HT-29 (cell line): ENCODE measurements at regions not wholly inside any gene's neighbourhood (a gene's known extent, or its start where the extent isn't known, plus 50 kb on each side); places are given as distances from the start of the nearest gene placed in this dataset.

Experiments
- DNase-seq: peaks from one replicate; pipeline ENCODE4 v3.0.0-alpha.2; 2015; ENCODE audit warnings: low spot score

GRCh38 chr16:87064731-87065445 lies 252.3 kb downstream of the C16orf95 start:
- no peak for DNase-seq

GRCh38 chr16:87065446-87066132 lies 251.6 kb downstream of the C16orf95 start:
- no peak for DNase-seq

- DNase-seq: no peak
Measured at GRCh38 chr16:87066133-87067002, 250.8 kb downstream of the C16orf95 start.

- DNase-seq: no peak
Measured at GRCh38 chr16:87067003-87067556, 250.1 kb downstream of the C16orf95 start.

- no peak for DNase-seq
Measured at GRCh38 chr16:87067836-87068761, 249.1 kb downstream of the C16orf95 start.

GRCh38 chr16:87068762-87069150 lies 248.4 kb downstream of the C16orf95 start:
- no peak for DNase-seq

- no peak for DNase-seq
Measured at GRCh38 chr16:87070657-87071056, 246.5 kb downstream of the C16orf95 start.

- DNase-seq: no peak
Measured at GRCh38 chr16:87072101-87072500, 245.1 kb downstream of the C16orf95 start.

GRCh38 chr16:87074641-87075318 lies 242.4 kb downstream of the C16orf95 start:
- no peak for DNase-seq

- DNase-seq: no peak
Measured at GRCh38 chr16:87075319-87075860, 241.8 kb downstream of the C16orf95 start.

GRCh38 chr16:87076331-87076949 lies 240.8 kb downstream of the C16orf95 start:
- DNase-seq: no peak

- peak; percentile 49 for DNase-seq
Measured at GRCh38 chr16:87076950-87077749, 240.0 kb downstream of the C16orf95 start.

GRCh38 chr16:87077750-87078127 lies 239.5 kb downstream of the C16orf95 start:
- DNase-seq: no peak

GRCh38 chr16:87080571-87081167 lies 236.5 kb downstream of the C16orf95 start:
- DNase-seq: no peak

GRCh38 chr16:87085441-87085840 lies 231.8 kb downstream of the C16orf95 start:
- no peak for DNase-seq

- no peak for DNase-seq
Measured at GRCh38 chr16:87086156-87086555, 231.0 kb downstream of the C16orf95 start.

- no peak for DNase-seq
Measured at GRCh38 chr16:87086575-87086974, 230.6 kb downstream of the C16orf95 start.

- DNase-seq: no peak
Measured at GRCh38 chr16:87092958-87093357, 224.2 kb downstream of the C16orf95 start.
